Activated CD4-positive, alpha-beta T cell treated with anti-CD3 and anti-CD28 coated beads for 36 hours (primary cell): ENCODE measurements at regions not wholly inside any gene's neighbourhood (a gene's known extent, or its start where the extent isn't known, plus 50 kb on each side); places are given as distances from the start of the nearest gene placed in this dataset.
"Not testable (repeated sequence)": the region's sequence is repeated elsewhere in the genome, so short reads cannot be mapped to it uniquely, and the experiment has no call there.

Source experiments
- ATAC-seq: fragments of 200-7000 bp; cut with Tn5 transposase; one replicate; pipeline ENCODE4 v1.10.0; 2021; ENCODE audit warnings: mild to moderate bottlenecking, moderate library complexity
- CTCF ChIA-PET: fragments of 350-600 bp; sonication (Branson Sonifier 250); formaldehyde crosslinking; loops from one replicate; lab custom pipeline; 2021; ENCODE audit warnings: antibody characterized with exemption; lab: Charles Lee
- POLR2A ChIA-PET: fragments of 350-600 bp; sonication (Branson Sonifier 250); formaldehyde crosslinking; loops from one replicate; lab custom pipeline; 2021; ENCODE audit warnings: antibody characterized with exemption, inconsistent platforms; lab: Charles Lee
- DNase-seq: peaks from one replicate; pipeline ENCODE4 v3.0.0-alpha.2; 2020
- H3K27ac Mint-ChIP-seq: one replicate; pipeline ENCODE4 v1.8.0; 2021; ENCODE audit warnings: mixed read lengths
- H3K27me3 Mint-ChIP-seq: one replicate; pipeline ENCODE4 v1.8.0; 2021; ENCODE audit warnings: mixed read lengths
- H3K36me3 Mint-ChIP-seq: one replicate; pipeline ENCODE4 v1.8.0; 2021; ENCODE audit warnings: low read depth, mixed read lengths
- H3K4me1 Mint-ChIP-seq: one replicate; pipeline ENCODE4 v1.8.0; 2021; ENCODE audit warnings: mixed read lengths
- H3K4me3 Mint-ChIP-seq: one replicate; pipeline ENCODE4 v1.8.0; 2021; ENCODE audit warnings: mild to moderate bottlenecking, moderate library complexity, mixed read lengths
- H3K9me3 Mint-ChIP-seq: one replicate; pipeline ENCODE4 v1.8.0; 2021; ENCODE audit warnings: low read depth, mixed read lengths
- intact Hi-C, 2 experiments: fragments of 100-400 bp; cut with DNase I in 1 of 2; cut with micrococcal nuclease in 1 of 2; formaldehyde crosslinking; loops; one replicate each; pipeline versions ENCODE4 v1.14.2 to v1.15.1; 2022 to 2024; cut with DNase I, micrococcal nuclease

DNA sequence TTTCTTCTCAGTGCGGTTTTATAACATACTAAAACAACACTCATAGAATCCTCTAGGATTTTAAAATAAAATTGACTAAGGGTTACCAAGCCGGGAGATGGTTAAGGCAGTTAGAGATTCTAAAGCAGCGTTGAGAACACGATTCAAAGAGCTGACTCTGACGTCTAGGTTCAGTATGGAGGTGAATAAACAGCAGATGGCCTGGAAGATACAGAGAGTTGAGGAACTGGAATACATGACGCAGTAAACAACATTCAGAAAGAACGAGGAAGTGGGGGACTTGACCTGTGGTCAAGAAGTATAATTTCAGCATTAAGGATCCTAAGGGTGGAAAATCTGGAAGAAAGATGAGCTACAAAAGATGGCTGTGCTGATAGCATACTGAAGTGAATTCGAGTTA, 68.4 kb upstream of the NBPF26 start:
- intact Hi-C loops, H3K27me3 Mint-ChIP-seq, ATAC-seq, H3K36me3 Mint-ChIP-seq, H3K4me1 Mint-ChIP-seq, DNase-seq, H3K9me3 Mint-ChIP-seq, H3K27ac Mint-ChIP-seq, H3K4me3 Mint-ChIP-seq, CTCF ChIA-PET, POLR2A ChIA-PET: not testable (repeated sequence)

GRCh38 chr1:120656116-120656515, 67.6 kb upstream of the NBPF26 start:
- H3K4me1 Mint-ChIP-seq, DNase-seq, intact Hi-C loops, POLR2A ChIA-PET, ATAC-seq, H3K36me3 Mint-ChIP-seq, CTCF ChIA-PET, H3K27me3 Mint-ChIP-seq, H3K4me3 Mint-ChIP-seq, H3K27ac Mint-ChIP-seq, H3K9me3 Mint-ChIP-seq: not testable (repeated sequence)

GRCh38 chr1:120657804-120658203, 65.9 kb upstream of the NBPF26 start:
- H3K36me3 Mint-ChIP-seq, CTCF ChIA-PET, H3K27me3 Mint-ChIP-seq, ATAC-seq, DNase-seq, H3K9me3 Mint-ChIP-seq, intact Hi-C loops, H3K27ac Mint-ChIP-seq, POLR2A ChIA-PET, H3K4me3 Mint-ChIP-seq, H3K4me1 Mint-ChIP-seq: not testable (repeated sequence)

DNA sequence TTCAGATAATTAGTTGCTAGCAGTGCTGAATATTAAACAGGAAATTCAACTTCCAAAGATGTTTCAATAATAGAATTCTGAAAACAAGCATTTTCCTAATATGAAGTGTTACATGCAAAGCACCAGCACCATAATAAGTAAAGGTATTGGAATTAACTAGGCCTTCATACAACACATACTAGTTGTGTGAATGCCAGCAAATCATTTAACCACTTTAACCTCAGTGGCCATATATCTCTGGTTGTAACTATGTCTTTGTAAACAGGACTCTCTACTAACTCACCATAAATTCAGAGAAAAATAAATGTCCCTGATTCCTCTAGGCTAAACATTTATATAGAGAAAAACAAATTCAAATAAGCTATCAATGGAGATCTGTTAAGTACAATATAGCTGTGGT, 65.1 kb upstream of the NBPF26 start:
- CTCF ChIA-PET, H3K9me3 Mint-ChIP-seq, ATAC-seq, H3K4me3 Mint-ChIP-seq, H3K27ac Mint-ChIP-seq, POLR2A ChIA-PET, H3K27me3 Mint-ChIP-seq, intact Hi-C loops, DNase-seq, H3K36me3 Mint-ChIP-seq, H3K4me1 Mint-ChIP-seq: not testable (repeated sequence)

DNA sequence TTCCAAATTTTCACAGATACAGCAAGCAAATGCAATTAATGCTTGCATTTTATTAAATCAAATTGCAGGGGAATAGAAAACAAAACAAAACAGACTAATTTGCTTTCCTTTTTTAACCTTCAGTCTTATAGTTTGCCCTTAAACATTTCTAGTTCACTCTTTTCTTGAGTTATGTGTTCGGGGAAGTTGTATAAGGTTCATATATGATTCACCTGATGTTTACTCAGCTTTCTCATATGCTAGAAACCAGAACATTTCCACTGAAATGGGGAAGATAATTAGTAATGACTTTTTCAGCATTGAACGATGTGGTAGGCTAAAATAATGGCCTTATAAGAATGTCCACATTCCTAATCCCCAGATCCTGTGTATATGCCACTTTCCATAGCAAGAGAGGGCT, 64.6 kb upstream of the NBPF26 start:
- H3K36me3 Mint-ChIP-seq, CTCF ChIA-PET, ATAC-seq, H3K27me3 Mint-ChIP-seq, H3K27ac Mint-ChIP-seq, POLR2A ChIA-PET, H3K4me1 Mint-ChIP-seq, DNase-seq, H3K9me3 Mint-ChIP-seq, H3K4me3 Mint-ChIP-seq, intact Hi-C loops: not testable (repeated sequence)

GRCh38 chr1:120664376-120665249, 59.1 kb upstream of the NBPF26 start:
- CTCF ChIA-PET, H3K36me3 Mint-ChIP-seq, H3K27me3 Mint-ChIP-seq, intact Hi-C loops, POLR2A ChIA-PET, ATAC-seq, H3K4me1 Mint-ChIP-seq, DNase-seq, H3K9me3 Mint-ChIP-seq: not testable (repeated sequence)
- Mint-ChIP-seq H3K4me3 (peak overlapping the region; percentile 75), H3K27ac (peak overlapping the region; percentile 69)

DNA sequence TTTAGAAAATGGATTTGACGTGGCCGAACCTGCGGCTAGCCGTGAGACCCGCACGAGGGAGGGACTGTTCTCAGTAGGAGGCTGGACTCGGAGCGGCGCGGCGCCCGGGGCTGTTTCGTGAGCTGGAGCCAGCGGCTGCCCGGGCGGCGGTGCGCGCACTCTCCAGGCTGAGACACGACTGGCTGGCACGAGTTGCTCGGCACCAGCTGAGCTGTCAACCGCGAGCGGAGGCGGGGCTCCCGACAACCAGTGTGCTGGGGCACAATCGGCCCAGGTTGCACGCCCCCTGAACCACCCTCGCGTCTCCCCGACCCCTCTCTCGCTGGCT, 58.5 kb upstream of the NBPF26 start:
- POLR2A ChIA-PET, intact Hi-C loops, CTCF ChIA-PET: not testable (repeated sequence)

GRCh38 chr1:120668187-120668586, 55.6 kb upstream of the NBPF26 start:
- intact Hi-C loops, H3K27ac Mint-ChIP-seq, DNase-seq, H3K4me3 Mint-ChIP-seq, H3K4me1 Mint-ChIP-seq, H3K9me3 Mint-ChIP-seq, H3K36me3 Mint-ChIP-seq, H3K27me3 Mint-ChIP-seq, CTCF ChIA-PET, POLR2A ChIA-PET: not testable (repeated sequence)
- ATAC-seq: peak; percentile 72

More for the DNA sequence above, 58.5 kb upstream of the NBPF26 start:
- ATAC-seq: peak; percentile 89
- Mint-ChIP-seq H3K4me3 (peak overlapping the region; percentile 75), H3K27ac (peak overlapping the region; percentile 69)
- H3K9me3 Mint-ChIP-seq, H3K4me1 Mint-ChIP-seq, H3K27me3 Mint-ChIP-seq, H3K36me3 Mint-ChIP-seq: not testable (repeated sequence)
- DNase-seq: peak; percentile 37
